Activated naive CD4-positive, alpha-beta T cell treated with anti-CD3 and anti-CD28 coated beads, Interleukin-2, amount 10 ng/mL, durations not matched to agents 7 days and 5 days (primary cell): ENCODE measurements at regions not wholly inside any gene's neighbourhood (a gene's known extent, or its start where the extent isn't known, plus 50 kb on each side); places are given as distances from the start of the nearest gene placed in this dataset.
A peak's percentile ranks its signal among the peaks of the same experiment; 100 is the strongest.

Source experiments
- CTCF ChIA-PET: fragments of 350-600 bp; sonication (Branson Sonifier 250); formaldehyde crosslinking; loops from one replicate; lab custom pipeline; 2021; ENCODE audit warnings: antibody characterized with exemption; lab: Charles Lee
- DNase-seq: peaks from one replicate; pipeline ENCODE4 v3.0.0-alpha.2; 2020
- H3K27ac Mint-ChIP-seq: one replicate; pipeline ENCODE4 v1.8.0; 2021; ENCODE audit warnings: mild to moderate bottlenecking, moderate library complexity, mixed read lengths
- H3K27me3 Mint-ChIP-seq: one replicate; pipeline ENCODE4 v1.8.0; 2021; ENCODE audit warnings: mild to moderate bottlenecking, mixed read lengths
- H3K36me3 Mint-ChIP-seq: one replicate; pipeline ENCODE4 v1.8.0; 2021; ENCODE audit warnings: mixed read lengths
- H3K4me1 Mint-ChIP-seq: one replicate; pipeline ENCODE4 v1.8.0; 2021; ENCODE audit warnings: mixed read lengths
- H3K4me3 Mint-ChIP-seq: one replicate; pipeline ENCODE4 v1.8.0; 2021; ENCODE audit warnings: mild to moderate bottlenecking, moderate library complexity, mixed read lengths
- H3K9me3 Mint-ChIP-seq: one replicate; pipeline ENCODE4 v1.8.0; 2021; ENCODE audit warnings: mixed read lengths

DNA sequence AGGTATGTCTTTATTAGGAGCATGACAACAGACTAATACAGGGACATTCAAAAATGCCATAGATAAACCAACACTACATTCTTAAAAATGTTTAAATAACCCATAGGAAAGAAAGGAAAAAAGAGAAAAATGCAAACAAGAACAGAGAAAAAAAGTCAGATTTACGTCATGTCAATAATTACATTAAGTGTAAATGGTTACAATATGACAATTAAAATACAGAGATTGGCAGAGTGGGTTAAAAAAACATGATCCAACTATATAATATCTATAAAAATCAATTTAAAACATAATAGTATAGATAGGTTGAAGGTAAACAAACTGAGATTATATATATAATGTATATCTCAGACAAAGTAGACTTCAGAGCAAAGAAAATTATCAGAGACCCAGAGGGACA lies 255.8 kb downstream of the ANAPC1 start:
- no peak overlapping the region for H3K4me3 Mint-ChIP-seq

DNA sequence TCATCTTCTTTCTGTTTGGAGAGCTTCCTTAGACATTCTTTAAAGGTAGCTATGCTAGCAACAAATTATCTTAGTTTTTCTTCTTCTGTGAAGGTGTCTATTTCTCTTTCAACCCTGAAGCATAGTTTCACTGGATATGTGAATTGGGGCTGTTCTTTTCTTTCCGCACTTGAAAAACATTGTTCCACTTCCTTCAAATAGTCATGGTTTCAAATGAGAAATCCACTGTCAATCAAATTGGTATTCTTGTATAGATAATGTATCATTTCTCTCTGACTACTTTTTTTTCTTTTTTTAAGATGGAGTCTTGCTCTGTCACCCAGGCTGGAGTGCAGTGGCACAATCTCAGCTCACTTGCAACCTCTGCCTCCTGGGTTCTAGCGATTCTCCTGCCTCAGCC lies 254.0 kb downstream of the ANAPC1 start:
- H3K4me3 Mint-ChIP-seq = no peak overlapping the region
- no peak for DNase-seq
- H3K27me3 Mint-ChIP-seq = peaks cover 31% of the 10 kb centered on the region
- CTCF ChIA-PET = no interaction called here
- peaks cover 42% of the 10 kb centered on the region for H3K4me1 Mint-ChIP-seq
- no peak overlapping the region for H3K27ac Mint-ChIP-seq
- peaks cover 22% of the 10 kb centered on the region for H3K36me3 Mint-ChIP-seq
- H3K9me3 Mint-ChIP-seq = peaks cover 26% of the 10 kb centered on the region

More for the DNA sequence above, 255.8 kb downstream of the ANAPC1 start:
- Mint-ChIP-seq H3K9me3 (peaks cover 26% of the 10 kb centered on the region), H3K27ac (no peak overlapping the region), H3K4me1 (peaks cover 35% of the 10 kb centered on the region), H3K36me3 (peaks cover 15% of the 10 kb centered on the region), H3K27me3 (peaks cover 27% of the 10 kb centered on the region)
- no peak for DNase-seq
- CTCF ChIA-PET = no interaction called here

DNA sequence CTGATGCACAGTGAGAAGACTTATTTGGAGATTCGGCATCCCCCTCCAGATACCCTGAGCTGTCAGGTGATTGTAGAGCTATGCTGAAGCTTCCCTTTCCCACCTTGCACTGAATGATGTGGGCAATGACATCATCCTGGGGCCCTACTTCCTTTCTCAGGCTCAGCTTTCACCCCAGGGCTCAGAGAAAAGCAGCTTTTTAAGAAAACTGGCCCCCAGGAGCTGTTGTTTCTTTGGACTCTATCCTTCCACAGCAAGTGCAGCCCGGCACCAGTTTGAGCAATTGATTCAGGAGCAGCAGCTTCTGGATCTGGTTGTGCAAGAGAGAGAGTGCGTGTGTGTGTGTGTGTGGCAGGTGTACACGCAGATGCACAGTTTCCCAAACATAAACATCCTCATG lies 251.3 kb downstream of the ANAPC1 start:
- Mint-ChIP-seq H3K27ac (peak overlapping the region; percentile 77), H3K4me1 (peaks cover 28% of the 10 kb centered on the region), H3K27me3 (peaks cover 30% of the 10 kb centered on the region), H3K4me3 (no peak overlapping the region), H3K36me3 (peaks cover 16% of the 10 kb centered on the region), H3K9me3 (peaks cover 19% of the 10 kb centered on the region)
- CTCF ChIA-PET = interaction anchor here (0.9 to 1.1 kb wide), 2 partner anchors 14 to 506 kb away, joined by 3 read pairs; no protein-coding TSS in a partner anchor
- DNase-seq = peak; percentile 54

DNA sequence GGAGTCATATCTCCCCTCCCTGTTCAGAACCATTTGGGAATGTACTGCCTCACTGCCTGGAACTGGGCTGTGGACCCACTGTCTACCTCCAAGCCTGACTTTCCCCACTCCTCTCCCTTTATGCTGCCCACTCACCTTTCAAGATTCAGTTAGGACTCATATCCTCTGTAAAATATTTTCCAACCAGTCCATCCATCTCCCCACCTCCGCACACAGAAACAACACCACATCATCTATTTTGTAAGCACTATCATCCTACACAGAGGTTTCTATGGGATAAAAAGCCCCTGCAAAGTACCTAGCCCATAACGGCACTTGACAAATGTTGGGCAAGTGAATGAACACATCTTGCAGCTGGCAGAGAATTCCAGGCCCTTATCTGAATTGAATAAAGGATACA lies 250.8 kb downstream of the ANAPC1 start:
- H3K27ac Mint-ChIP-seq = peak overlapping the region; percentile 49
- H3K4me1 Mint-ChIP-seq = peaks cover 28% of the 10 kb centered on the region
- H3K36me3 Mint-ChIP-seq = peaks cover 16% of the 10 kb centered on the region
- CTCF ChIA-PET = interaction anchor here (1.1 kb wide), 1 partner anchor 507 kb away, joined by 3 read pairs; no protein-coding TSS in a partner anchor
- DNase-seq = no peak
- H3K4me3 Mint-ChIP-seq = no peak overlapping the region
- H3K9me3 Mint-ChIP-seq = peaks cover 17% of the 10 kb centered on the region
- peaks cover 35% of the 10 kb centered on the region for H3K27me3 Mint-ChIP-seq

DNA sequence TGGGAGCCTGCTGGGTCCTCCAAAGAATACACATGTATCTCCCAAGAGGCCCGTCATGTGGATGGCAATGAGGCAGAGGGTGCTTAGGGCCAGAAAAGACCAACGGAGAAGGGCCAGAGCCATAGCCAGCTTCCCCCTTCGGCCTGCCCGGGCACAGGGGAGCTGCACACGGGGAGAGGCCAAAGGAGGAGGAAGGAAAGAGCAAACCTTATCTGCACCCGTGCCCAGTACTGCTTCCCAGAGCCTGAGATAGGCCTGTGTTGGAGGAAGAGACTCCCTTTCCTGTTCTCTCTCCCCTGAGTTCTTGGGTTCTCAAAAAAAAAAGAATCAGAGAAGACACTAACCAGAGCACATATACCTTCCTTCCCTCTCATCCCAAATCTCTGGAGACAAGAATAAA lies 250.3 kb downstream of the ANAPC1 start:
- CTCF ChIA-PET = no interaction called here
- DNase-seq = no peak
- H3K4me1 Mint-ChIP-seq = peaks cover 28% of the 10 kb centered on the region
- peaks cover 14% of the 10 kb centered on the region for H3K9me3 Mint-ChIP-seq
- peaks cover 40% of the 10 kb centered on the region for H3K27me3 Mint-ChIP-seq
- H3K27ac Mint-ChIP-seq = no peak overlapping the region
- no peak overlapping the region for H3K4me3 Mint-ChIP-seq
- peaks cover 13% of the 10 kb centered on the region for H3K36me3 Mint-ChIP-seq

DNA sequence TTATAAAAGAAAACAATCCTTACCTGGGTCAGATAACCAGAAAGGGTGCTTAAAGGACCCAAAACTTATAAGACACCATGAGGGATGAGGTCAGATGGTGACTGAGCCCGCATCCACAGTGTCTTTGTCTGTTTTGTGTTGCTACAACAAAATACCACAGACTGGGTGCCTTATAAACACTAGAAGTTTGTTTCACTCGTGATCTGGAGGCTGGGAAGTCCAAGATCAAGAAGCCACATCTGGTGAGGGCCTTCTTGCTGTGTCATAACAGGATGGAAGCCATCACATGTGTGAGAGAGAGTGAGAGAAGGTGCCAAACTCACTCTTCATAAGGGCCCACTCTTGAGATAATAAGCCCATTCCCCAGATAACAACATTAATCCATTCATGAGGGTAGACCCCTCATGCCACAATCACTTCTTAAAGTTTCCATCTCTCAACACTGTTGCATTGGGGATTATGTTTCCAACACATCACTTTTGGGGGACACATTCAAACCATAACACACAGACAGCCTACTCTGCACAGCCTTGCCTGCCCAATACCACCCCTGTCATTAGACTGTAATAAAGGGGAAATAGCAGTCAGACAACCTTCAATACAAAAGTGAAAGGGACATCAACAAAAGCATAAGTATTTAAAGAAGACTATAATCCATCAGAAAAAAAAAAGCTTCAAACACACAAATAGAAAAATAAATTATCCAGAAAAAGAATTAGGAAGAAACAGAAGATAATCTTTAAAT lies 249.8 kb downstream of the ANAPC1 start:
- Mint-ChIP-seq H3K27ac (no peak overlapping the region), H3K9me3 (peaks cover 10% of the 10 kb centered on the region), H3K36me3 (peaks cover 10% of the 10 kb centered on the region), H3K27me3 (peaks cover 45% of the 10 kb centered on the region), H3K4me3 (no peak overlapping the region), H3K4me1 (peaks cover 28% of the 10 kb centered on the region)
- DNase-seq = peak; percentile 26
- CTCF ChIA-PET = no interaction called here

DNA sequence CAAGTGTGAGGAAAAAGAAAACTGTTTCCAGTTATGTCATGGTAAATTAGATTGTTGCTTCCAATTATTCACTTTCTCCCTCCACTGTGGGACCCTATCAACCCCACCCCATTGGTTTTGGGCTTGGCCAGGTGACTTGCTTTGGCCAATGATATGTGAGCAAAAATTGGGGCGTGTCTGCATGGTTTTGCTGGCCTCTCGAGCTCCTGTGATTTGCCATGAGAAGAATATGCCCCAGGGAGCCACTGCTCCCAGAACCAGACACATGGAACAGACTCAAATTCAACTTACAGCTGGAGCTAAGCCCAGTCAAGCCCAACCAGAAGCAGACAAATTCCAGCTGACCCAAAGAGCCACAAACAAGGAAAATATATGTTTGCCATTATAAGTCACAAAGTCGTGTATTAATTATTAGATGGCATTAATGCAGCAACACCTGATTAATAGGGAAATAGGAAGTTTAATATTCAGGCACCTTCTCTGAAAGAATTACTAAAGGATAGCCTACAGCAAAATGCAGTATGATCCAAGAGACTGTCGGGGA lies 248.9 kb downstream of the ANAPC1 start:
- no peak for DNase-seq
- Mint-ChIP-seq H3K4me1 (peaks cover 28% of the 10 kb centered on the region), H3K27ac (no peak overlapping the region), H3K27me3 (peaks cover 47% of the 10 kb centered on the region), H3K4me3 (no peak overlapping the region), H3K36me3 (peaks cover 10% of the 10 kb centered on the region), H3K9me3 (peaks cover 8% of the 10 kb centered on the region)
- CTCF ChIA-PET = no interaction called here

DNA sequence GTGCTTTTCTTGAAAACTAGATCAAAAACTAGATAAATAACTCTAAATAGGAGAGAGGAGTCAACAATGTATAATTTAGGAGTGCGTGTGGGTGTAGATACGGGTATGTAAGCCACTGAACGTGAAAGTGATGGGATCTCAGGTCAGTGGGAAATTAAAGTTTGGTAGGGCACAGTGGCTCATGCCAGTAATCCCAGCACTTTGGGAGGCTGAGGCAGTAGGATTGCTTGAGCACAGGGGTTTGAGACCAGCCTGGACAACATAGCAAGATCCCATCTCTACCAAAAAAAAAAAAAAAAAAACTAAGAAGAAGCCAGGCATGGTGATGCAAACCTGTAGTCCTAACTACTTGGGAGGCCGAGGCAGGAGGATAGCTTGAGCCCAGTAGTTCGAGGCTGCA lies 247.1 kb downstream of the ANAPC1 start:
- peaks cover 3% of the 10 kb centered on the region for H3K9me3 Mint-ChIP-seq
- no peak for DNase-seq
- H3K4me1 Mint-ChIP-seq = peaks cover 25% of the 10 kb centered on the region
- H3K27ac Mint-ChIP-seq = no peak overlapping the region
- CTCF ChIA-PET = no interaction called here
- no peak overlapping the region for H3K4me3 Mint-ChIP-seq
- H3K36me3 Mint-ChIP-seq = peaks cover 10% of the 10 kb centered on the region
- H3K27me3 Mint-ChIP-seq = peaks cover 40% of the 10 kb centered on the region

DNA sequence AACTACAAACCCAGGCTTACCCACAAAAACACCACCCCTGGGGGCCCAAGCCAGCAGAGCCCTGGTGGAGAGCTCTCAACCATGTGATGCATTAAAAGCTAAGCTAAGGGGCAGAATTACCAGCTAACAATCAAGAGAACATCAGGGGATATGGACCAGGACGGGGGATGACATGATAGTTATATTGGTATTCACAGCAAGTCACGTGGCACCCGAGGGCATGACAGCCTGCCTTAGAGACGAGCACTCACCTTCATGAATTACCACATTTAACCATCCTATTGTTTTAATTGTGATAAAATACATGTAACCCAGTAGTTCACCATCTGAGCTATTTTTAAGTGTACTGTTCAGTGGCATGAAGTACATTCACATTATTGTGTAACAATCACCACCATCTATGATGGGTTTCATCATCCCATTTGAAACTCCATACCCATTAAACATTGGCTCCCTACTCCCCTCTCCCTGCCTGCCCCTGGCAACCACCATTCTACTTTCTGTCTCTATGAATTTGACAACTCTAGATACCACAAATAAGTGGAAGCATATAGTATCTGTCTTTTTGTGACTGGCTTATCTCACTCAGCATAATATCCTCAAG lies 245.6 kb downstream of the ANAPC1 start:
- H3K27me3 Mint-ChIP-seq = peaks cover 51% of the 10 kb centered on the region
- H3K9me3 Mint-ChIP-seq = peaks cover 3% of the 10 kb centered on the region
- CTCF ChIA-PET = no interaction called here
- no peak for DNase-seq
- H3K36me3 Mint-ChIP-seq = peaks cover 7% of the 10 kb centered on the region
- H3K27ac Mint-ChIP-seq = no peak overlapping the region
- peaks cover 11% of the 10 kb centered on the region for H3K4me1 Mint-ChIP-seq
- no peak overlapping the region for H3K4me3 Mint-ChIP-seq

DNA sequence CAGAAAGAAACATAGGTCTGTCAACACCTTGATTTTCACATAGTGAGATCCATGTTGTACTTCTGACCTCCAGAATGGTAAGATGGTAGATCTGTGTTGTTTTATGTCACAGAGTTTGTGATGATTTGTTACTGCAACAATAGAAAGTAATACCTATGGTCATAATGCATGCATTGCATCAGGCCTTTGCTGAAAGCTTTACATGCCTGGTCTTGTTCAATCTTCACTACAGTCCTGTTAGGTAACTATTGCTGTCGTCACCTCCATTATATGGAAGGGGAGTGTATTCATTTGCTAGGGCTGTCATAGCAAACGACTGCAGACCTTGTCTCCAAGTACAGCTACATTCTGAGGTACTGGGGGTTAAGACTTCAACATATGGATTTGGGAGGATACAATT lies 243.5 kb downstream of the ANAPC1 start:
- CTCF ChIA-PET = interaction anchor here (1.0 kb wide), 1 partner anchor 11 kb away, joined by 3 read pairs; no protein-coding TSS in a partner anchor
- Mint-ChIP-seq H3K36me3 (no peaks in the 10 kb centered on the region), H3K27ac (no peak overlapping the region), H3K4me3 (no peak overlapping the region), H3K9me3 (peaks cover 3% of the 10 kb centered on the region), H3K27me3 (peaks cover 52% of the 10 kb centered on the region), H3K4me1 (no peaks in the 10 kb centered on the region)
- DNase-seq = no peak

DNA sequence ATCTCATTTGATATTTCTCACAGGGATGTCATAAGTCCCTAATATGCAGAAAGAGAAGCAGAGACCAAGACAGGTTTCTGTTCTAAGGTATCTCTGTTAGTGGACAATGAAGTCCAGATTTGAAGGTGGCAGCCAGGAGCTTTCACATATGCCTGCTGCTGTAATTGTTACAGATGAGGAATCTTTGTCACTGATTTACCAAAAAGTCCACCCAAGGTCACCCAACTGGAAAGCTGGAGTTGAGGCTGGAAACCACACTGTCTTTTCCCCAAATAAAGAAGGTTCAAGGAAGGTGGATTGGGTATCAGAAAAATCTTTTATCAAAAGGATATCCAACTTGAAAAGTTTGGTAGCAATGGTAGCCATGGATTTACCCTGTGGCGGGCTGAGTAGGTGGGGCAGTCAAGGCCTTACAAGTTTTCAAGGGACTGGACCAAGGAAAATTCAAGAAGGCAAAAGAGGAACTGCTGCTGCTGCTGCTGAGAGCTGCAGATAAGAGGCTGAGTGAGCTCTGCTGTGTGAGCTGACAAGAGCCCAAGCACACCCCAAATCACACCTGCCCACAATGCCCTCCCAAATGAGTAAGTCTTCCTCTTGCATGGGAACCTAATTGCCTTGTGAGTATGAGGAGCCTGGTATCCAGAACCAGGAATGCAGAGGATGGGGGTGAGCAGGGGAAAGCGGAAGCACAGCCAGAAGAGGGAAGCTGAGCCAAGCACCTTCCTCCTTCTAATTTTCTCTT lies 241.2 kb downstream of the ANAPC1 start:
- Mint-ChIP-seq H3K9me3 (peaks cover 11% of the 10 kb centered on the region), H3K4me3 (no peak overlapping the region), H3K4me1 (no peaks in the 10 kb centered on the region), H3K27ac (no peak overlapping the region), H3K36me3 (peaks cover 5% of the 10 kb centered on the region), H3K27me3 (peaks cover 57% of the 10 kb centered on the region)
- CTCF ChIA-PET = no interaction called here
- no peak for DNase-seq

DNA sequence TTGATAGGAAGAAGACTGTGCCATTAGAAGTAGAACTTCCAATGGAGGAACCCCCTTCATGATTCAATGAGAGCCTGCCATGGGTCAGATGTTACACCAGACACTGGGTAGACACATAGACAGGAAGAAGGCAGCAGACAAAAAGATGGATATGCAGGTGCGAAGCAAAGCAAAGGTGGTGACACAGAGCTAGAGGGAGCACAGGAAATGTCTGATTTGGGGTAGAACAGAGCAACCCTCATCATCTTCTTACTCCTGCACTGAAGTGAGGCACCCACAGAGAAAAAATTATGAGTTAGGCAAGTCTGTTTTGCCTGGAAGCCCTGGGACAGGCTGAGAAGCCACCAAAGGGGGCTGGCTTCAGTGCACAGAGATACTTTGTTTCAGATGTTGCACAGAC lies 240.2 kb downstream of the ANAPC1 start:
- Mint-ChIP-seq H3K36me3 (peaks cover 5% of the 10 kb centered on the region), H3K9me3 (peaks cover 8% of the 10 kb centered on the region), H3K27me3 (peaks cover 47% of the 10 kb centered on the region), H3K27ac (no peak overlapping the region), H3K4me1 (no peaks in the 10 kb centered on the region), H3K4me3 (no peak overlapping the region)
- CTCF ChIA-PET = no interaction called here
- DNase-seq = no peak

DNA sequence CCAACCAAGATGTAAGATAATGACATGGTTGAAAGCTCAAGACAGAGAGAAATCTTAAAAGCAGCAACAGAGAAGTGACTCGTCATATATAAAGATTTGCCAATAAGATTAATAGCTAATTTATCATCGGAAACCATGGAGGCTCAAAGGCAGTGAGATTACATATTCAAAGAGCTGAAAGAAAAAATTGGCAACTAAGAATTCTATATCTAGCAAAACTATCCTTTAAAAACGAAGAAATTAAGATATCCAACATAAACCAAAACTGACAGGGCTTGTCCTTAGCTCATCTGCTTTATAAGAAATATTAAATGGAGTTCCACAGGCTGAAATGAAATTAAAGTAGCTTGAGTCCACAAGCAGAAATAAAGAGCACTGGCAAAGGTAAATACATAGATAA lies 236.6 kb downstream of the ANAPC1 start:
- DNase-seq = no peak
- Mint-ChIP-seq H3K9me3 (peaks cover 8% of the 10 kb centered on the region), H3K4me3 (no peak overlapping the region), H3K4me1 (no peaks in the 10 kb centered on the region), H3K36me3 (peaks cover 5% of the 10 kb centered on the region), H3K27me3 (peaks cover 36% of the 10 kb centered on the region), H3K27ac (no peak overlapping the region)
- CTCF ChIA-PET = no interaction called here

DNA sequence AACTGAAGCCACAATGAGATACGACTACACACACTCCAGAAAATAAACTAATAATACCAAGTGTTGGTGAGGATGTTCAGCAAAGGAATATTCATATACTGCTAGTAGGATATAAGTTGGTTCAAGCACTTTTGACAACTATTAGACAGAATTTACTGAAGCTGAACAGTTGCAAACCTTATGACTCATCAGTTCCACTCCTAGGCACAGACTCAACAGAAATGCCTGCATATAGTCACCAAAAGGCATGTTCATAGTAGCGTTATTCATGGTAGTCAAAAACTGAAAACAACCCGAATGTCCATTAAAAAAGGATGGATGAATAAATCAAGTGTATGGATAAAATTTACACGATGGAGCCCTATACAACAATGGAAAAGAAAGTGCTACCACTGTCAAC lies 232.0 kb downstream of the ANAPC1 start:
- CTCF ChIA-PET = interaction anchor here (1.1 to 1.5 kb wide), 2 partner anchors 11 to 18 kb away, joined by 3 read pairs; no protein-coding TSS in a partner anchor
- Mint-ChIP-seq H3K27me3 (peaks cover 32% of the 10 kb centered on the region), H3K4me3 (no peak overlapping the region)

More for the DNA sequence above, 232.0 kb downstream of the ANAPC1 start:
- H3K4me1 Mint-ChIP-seq = peaks cover 2% of the 10 kb centered on the region
- H3K27ac Mint-ChIP-seq = no peak overlapping the region
- no peak for DNase-seq
- H3K36me3 Mint-ChIP-seq = peaks cover 2% of the 10 kb centered on the region
- H3K9me3 Mint-ChIP-seq = peaks cover 5% of the 10 kb centered on the region
